Aorta (tissue), 5 donors: ENCODE measurements at regions not wholly inside any gene's neighbourhood (a gene's known extent, or its start where the extent isn't known, plus 50 kb on each side); places are given as distances from the start of the nearest gene placed in this dataset.

Source experiments
- ATAC-seq: fragments of 200-7000 bp; cut with Tn5 transposase; one replicate; pipeline ENCODE4 v1.9.1; 2022; ENCODE audit warnings: moderate library complexity; ENCODE audit not compliant: low FRiP score
- DNase-seq, 2 donors: peaks; one replicate each; pipeline ENCODE4 v3.0.0-alpha.2; 2020
- H3K27ac ChIP-seq, 2 donors: one replicate each; pipeline ENCODE4 v1.5.1; 2013; ENCODE audit warnings: low read length in 2 of 2, mild to moderate bottlenecking in 2 of 2, moderate library complexity in 2 of 2, control low read depth in 1 of 2, inconsistent platforms in 1 of 2, low read depth in 1 of 2
- H3K27me3 ChIP-seq, 2 donors: one replicate each; pipeline ENCODE4 v1.6.1; 2013; ENCODE audit warnings: control low read depth in 1 of 2, low read length in 1 of 2, mild to moderate bottlenecking in 1 of 2, moderate library complexity in 1 of 2; ENCODE audit not compliant: insufficient read depth in 2 of 2, control insufficient read depth in 1 of 2
- H3K36me3 ChIP-seq, 2 donors: one replicate each; pipeline ENCODE4 v1.6.1; 2013; ENCODE audit warnings: control low read depth in 1 of 2, low read length in 1 of 2, mild to moderate bottlenecking in 1 of 2; ENCODE audit not compliant: insufficient read depth in 2 of 2, control insufficient read depth in 1 of 2
- H3K4me1 ChIP-seq, 2 donors: one replicate each; pipeline ENCODE4 v1.6.1; 2013; ENCODE audit warnings: low read length in 2 of 2, control low read depth in 1 of 2, mild to moderate bottlenecking in 1 of 2, moderate library complexity in 1 of 2; ENCODE audit not compliant: insufficient read depth in 2 of 2, control insufficient read depth in 1 of 2
- H3K4me3 ChIP-seq, 2 donors: one replicate each; pipeline ENCODE4 v1.5.1; 2013; ENCODE audit warnings: low read length in 2 of 2, control low read depth in 1 of 2, mild to moderate bottlenecking in 1 of 2
- H3K9me3 ChIP-seq: one replicate; pipeline ENCODE4 v1.6.1; 2013; ENCODE audit warnings: mild to moderate bottlenecking, low read length; ENCODE audit not compliant: control insufficient read depth
- WGBS, 2 donors: extraction: QIAGEN DNeasy Blood & Tissue Kit; methylation state at CpG; one replicate each; pipeline ENCODE4 v1.1.7; 2013; 5-methylcytosine and 5-hydroxymethylcytosine counted together
- intact Hi-C, 2 donors: fragments of 100-400 bp; cut with DNase I; formaldehyde crosslinking; loops; one replicate each; pipeline versions ENCODE4 v1.14.2 to v1.15.0; 2022
- donor health status: healthy with polysubstance abuse.
- donor health status: Bipolar disorder and iron deficiency.
- donor health status: DM: no; HTN: no; CAD: no.
- donor health status: DM: no; HTN: no; CAD: no.
- donor health status: DM: yes; HTN: yes; CAD: no.

- H3K36me3 ChIP-seq, result no peaks in the 10 kb centered on the region
- no peak overlapping the region for H3K4me3 ChIP-seq
- no peaks in the 10 kb centered on the region for H3K27me3 ChIP-seq
- intact Hi-C loops, result no loop called here
- no peak for DNase-seq
- H3K9me3 ChIP-seq, result no peaks in the 10 kb centered on the region
- H3K4me1 ChIP-seq, result no peaks in the 10 kb centered on the region
- ATAC-seq, result no peak
- WGBS, 2 donors, result 63 to 72% methylated on average over 4 of the region's 4 CpGs
- no peak overlapping the region for H3K27ac ChIP-seq
Observed at GRCh38 chr1:116203920-116204319, 92.7 kb downstream of the MAB21L3 start.

GRCh38 chr1:116205941-116206679 is 94.9 kb downstream of the MAB21L3 start:
- WGBS, 2 donors, result 76 to 81% methylated on average over 3 of the region's 3 CpGs
- intact Hi-C loops, result no loop called here

DNA sequence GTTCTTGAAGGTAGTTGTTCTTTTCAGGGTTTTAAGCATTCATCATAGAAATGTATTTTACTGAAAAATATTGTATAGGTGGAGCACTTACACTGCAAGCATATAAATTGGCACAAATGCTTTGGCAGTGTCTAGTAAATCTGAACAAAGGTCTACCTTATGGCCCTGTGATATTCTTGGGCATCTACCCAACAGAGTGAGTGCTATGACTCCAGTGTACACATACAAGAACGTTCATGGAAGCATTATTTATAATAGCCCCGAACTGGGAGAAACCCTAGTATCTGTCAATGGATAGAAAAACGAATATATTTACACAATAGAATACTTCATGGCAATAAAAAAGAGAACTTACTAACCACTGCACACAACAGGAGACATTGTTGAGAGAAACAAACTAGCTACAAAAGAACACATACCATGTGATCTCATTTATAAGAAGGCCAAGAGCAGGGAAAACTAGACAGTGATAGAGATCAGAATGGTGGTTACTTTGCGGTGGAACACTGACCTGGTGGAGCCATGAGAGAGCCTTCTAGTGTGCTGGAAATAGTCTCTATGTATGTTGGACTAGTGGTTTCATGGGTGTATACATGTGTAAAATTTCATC is 96.0 kb downstream of the MAB21L3 start:
- 62 to 69% methylated on average over 4 of the region's 4 CpGs for WGBS, 2 donors
- Histone ChIP-seq H3K9me3 (no peaks in the 10 kb centered on the region), H3K27me3 (no peaks in the 10 kb centered on the region), H3K4me1 (no peaks in the 10 kb centered on the region), H3K27ac (no peak overlapping the region), H3K36me3 (no peaks in the 10 kb centered on the region), H3K4me3 (no peak overlapping the region)
- intact Hi-C loops, result no loop called here
- ATAC-seq, result no peak
- DNase-seq, result no peak

More at GRCh38 chr1:116205941-116206679, 94.9 kb downstream of the MAB21L3 start:
- H3K36me3 ChIP-seq, result no peaks in the 10 kb centered on the region
- no peak overlapping the region for H3K27ac ChIP-seq
- H3K4me1 ChIP-seq, result no peaks in the 10 kb centered on the region
- no peaks in the 10 kb centered on the region for H3K27me3 ChIP-seq
- ATAC-seq (no peak), DNase-seq (no peak)
- H3K4me3 ChIP-seq, result no peak overlapping the region
- H3K9me3 ChIP-seq, result no peaks in the 10 kb centered on the region

DNA sequence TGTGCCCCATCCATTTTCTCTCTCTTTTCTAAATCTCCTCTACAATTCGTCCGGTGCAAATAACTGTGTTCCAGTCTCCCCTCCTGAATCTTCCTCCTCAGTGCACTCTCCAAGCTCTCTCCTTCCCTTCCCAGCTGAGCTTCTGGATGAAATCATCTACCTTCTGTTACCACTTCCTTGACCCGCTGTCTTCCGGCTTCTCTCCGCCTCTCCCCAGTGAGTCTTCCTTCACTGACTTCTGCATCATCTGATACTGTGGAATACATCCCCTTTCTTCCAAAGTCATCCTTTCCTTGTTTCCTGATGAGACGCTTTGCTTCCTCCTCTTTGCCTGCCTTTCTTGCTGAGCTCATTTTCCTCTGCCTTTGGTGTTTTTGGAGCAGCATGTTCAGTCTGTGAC is 96.9 kb downstream of the MAB21L3 start:
- Histone ChIP-seq H3K4me1 (no peaks in the 10 kb centered on the region), H3K36me3 (no peaks in the 10 kb centered on the region), H3K9me3 (peaks cover 1% of the 10 kb centered on the region), H3K27me3 (no peaks in the 10 kb centered on the region), H3K4me3 (no peak overlapping the region), H3K27ac (no peak overlapping the region)
- WGBS, 2 donors, result 86 to 91% methylated on average over 6 of the region's 6 CpGs
- intact Hi-C loops, result no loop called here
- DNase-seq (no peak), ATAC-seq (no peak)

DNA sequence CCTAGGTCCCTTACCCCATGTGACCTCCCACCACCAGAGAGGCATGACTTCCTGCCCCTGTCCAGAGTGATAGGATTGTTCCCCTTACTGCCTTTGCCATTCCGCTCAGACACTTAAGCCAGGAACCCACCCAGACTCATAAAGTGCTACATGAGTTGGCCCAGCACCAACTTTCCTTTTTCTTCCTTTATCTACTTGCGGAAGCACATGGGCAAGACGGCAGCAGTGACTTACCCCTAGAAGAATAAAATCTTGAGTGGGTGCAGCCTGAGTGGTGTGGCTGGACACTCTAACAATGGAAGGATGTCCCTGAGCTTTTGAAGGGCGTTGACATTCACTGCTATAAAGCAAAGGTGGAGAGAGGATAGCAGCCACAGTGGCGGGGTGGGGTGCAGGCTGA is 100.1 kb downstream of the MAB21L3 start:
- ATAC-seq, result no peak
- no peaks in the 10 kb centered on the region for H3K27me3 ChIP-seq

GRCh38 chr1:116218922-116219321 is 107.7 kb downstream of the MAB21L3 start:
- intact Hi-C loops, result no loop called here
- no peaks in the 10 kb centered on the region for H3K36me3 ChIP-seq
- H3K4me1 ChIP-seq, result no peaks in the 10 kb centered on the region
- no peaks in the 10 kb centered on the region for H3K27me3 ChIP-seq
- no peaks in the 10 kb centered on the region for H3K9me3 ChIP-seq
- no peak overlapping the region for H3K27ac ChIP-seq
- no peak for ATAC-seq
- DNase-seq, result no peak
- 66 to 73% methylated on average over 6 of the region's 6 CpGs for WGBS, 2 donors
- H3K4me3 ChIP-seq, result no peak overlapping the region

More for the DNA sequence above, 100.1 kb downstream of the MAB21L3 start:
- Histone ChIP-seq H3K4me3 (no peak overlapping the region), H3K27ac (no peak overlapping the region), H3K36me3 (no peaks in the 10 kb centered on the region), H3K4me1 (no peaks in the 10 kb centered on the region), H3K9me3 (peaks cover 1% of the 10 kb centered on the region)
- intact Hi-C loops, result no loop called here
- DNase-seq, result no peak
- 66% methylated on average over 5 of the region's 5 CpGs for WGBS, 2 donors

GRCh38 chr1:116219651-116220434 is 108.6 kb downstream of the MAB21L3 start:
- no peak overlapping the region for H3K27ac ChIP-seq
- 87 to 89% methylated on average over 5 of the region's 5 CpGs for WGBS, 2 donors
- H3K9me3 ChIP-seq, result no peaks in the 10 kb centered on the region
- no peaks in the 10 kb centered on the region for H3K4me1 ChIP-seq
- DNase-seq (no peak), ATAC-seq (no peak)
- H3K27me3 ChIP-seq, result no peaks in the 10 kb centered on the region
- H3K36me3 ChIP-seq, result no peaks in the 10 kb centered on the region
- no peak overlapping the region for H3K4me3 ChIP-seq
- intact Hi-C loops, result no loop called here

DNA sequence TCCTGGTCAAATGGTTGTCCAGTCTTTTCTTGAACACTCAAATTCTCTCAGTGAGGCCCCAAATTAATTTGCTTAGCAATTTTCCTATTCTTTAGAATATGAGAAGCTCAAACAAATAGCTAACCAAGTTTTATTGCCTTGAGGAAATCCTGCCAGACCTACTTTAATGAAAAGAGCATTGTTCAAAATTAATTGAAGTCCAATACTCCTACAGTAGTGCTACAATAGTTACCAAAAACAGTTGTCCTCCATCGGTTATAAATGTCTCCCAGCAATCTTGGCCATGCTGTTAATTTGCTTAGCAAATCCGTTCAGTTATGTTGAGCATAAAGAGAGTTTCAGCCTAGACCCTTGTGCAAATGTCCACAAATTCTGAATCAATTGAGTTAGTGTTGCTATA is 112.9 kb downstream of the MAB21L3 start:
- intact Hi-C loops, result no loop called here
- 72 to 74% methylated on average over 2 of the region's 2 CpGs for WGBS, 2 donors

More for the DNA sequence above, 112.9 kb downstream of the MAB21L3 start:
- Histone ChIP-seq H3K9me3 (no peaks in the 10 kb centered on the region), H3K4me3 (no peak overlapping the region), H3K36me3 (no peaks in the 10 kb centered on the region), H3K27me3 (no peaks in the 10 kb centered on the region), H3K4me1 (no peaks in the 10 kb centered on the region), H3K27ac (no peak overlapping the region)
- no peak for ATAC-seq
- no peak for DNase-seq
